ENCODE measurements at regions not wholly inside any gene's neighbourhood (a gene's known extent, or its start where the extent isn't known, plus 50 kb on each side); places are given as distances from the start of the nearest gene placed in this dataset.
A peak's percentile ranks its signal among the peaks of the same experiment; 100 is the strongest.

- Mint-ChIP-seq H3K4me1 (peaks cover 25% of the 10 kb centered on the region), H3K27ac (no peak overlapping the region), H3K36me3 (ENCODE audit: low read depth) (no peaks in the 10 kb centered on the region), H3K4me3 (no peak overlapping the region), H3K27me3 (peaks cover 54% of the 10 kb centered on the region), H3K9me3 (peaks cover 30% of the 10 kb centered on the region)
- intact Hi-C loops (cut with micrococcal nuclease) = no loop called here
- DNase-seq = no peak
Observed at GRCh38 chr2:145415151-145415550, 895.2 kb upstream of the ZEB2 start.

- no peak overlapping the region for H3K27ac Mint-ChIP-seq
- DNase-seq = no peak
- H3K9me3 Mint-ChIP-seq = peaks cover 33% of the 10 kb centered on the region
- H3K27me3 Mint-ChIP-seq = peaks cover 55% of the 10 kb centered on the region
- intact Hi-C loops (cut with micrococcal nuclease) = loop anchor here (5.0 kb wide), 1 partner anchor 156 kb away; no protein-coding TSS in a partner anchor
- no peak overlapping the region for H3K4me3 Mint-ChIP-seq
- H3K4me1 Mint-ChIP-seq = peaks cover 25% of the 10 kb centered on the region
- H3K36me3 Mint-ChIP-seq (ENCODE audit: low read depth) = no peaks in the 10 kb centered on the region
Observed at GRCh38 chr2:145413261-145414030, 893.5 kb upstream of the ZEB2 start.

GRCh38 chr2:145412155-145412554 is 892.2 kb upstream of the ZEB2 start:
- no peak for DNase-seq
- H3K36me3 Mint-ChIP-seq (ENCODE audit: low read depth) = no peaks in the 10 kb centered on the region
- intact Hi-C loops (cut with micrococcal nuclease) = loop anchor here (5.0 kb wide), 1 partner anchor 155 kb away; no protein-coding TSS in a partner anchor
- H3K4me1 Mint-ChIP-seq = peaks cover 25% of the 10 kb centered on the region
- H3K4me3 Mint-ChIP-seq = peak overlapping the region; percentile 31
- peaks cover 31% of the 10 kb centered on the region for H3K9me3 Mint-ChIP-seq
- no peak overlapping the region for H3K27ac Mint-ChIP-seq
- H3K27me3 Mint-ChIP-seq = peaks cover 59% of the 10 kb centered on the region

GRCh38 chr2:145411493-145411892 is 891.6 kb upstream of the ZEB2 start:
- Mint-ChIP-seq H3K27me3 (peaks cover 58% of the 10 kb centered on the region), H3K36me3 (ENCODE audit: low read depth) (no peaks in the 10 kb centered on the region), H3K27ac (peak overlapping the region; percentile 32), H3K9me3 (peaks cover 29% of the 10 kb centered on the region), H3K4me1 (peaks cover 25% of the 10 kb centered on the region), H3K4me3 (peak overlapping the region; percentile 31)
- intact Hi-C loops (cut with micrococcal nuclease) = loop anchor here (1.0 to 5.0 kb wide), 3 partner anchors 88 to 335 kb away; no protein-coding TSS in a partner anchor
- DNase-seq = peak; percentile 83

- no peak for DNase-seq
- intact Hi-C loops (cut with micrococcal nuclease) = loop anchor here (2.0 to 5.0 kb wide), 2 partner anchors 153 to 337 kb away; no protein-coding TSS in a partner anchor
- Mint-ChIP-seq H3K27ac (no peak overlapping the region), H3K36me3 (ENCODE audit: low read depth) (no peaks in the 10 kb centered on the region), H3K4me1 (peaks cover 25% of the 10 kb centered on the region), H3K9me3 (peaks cover 19% of the 10 kb centered on the region), H3K27me3 (peaks cover 54% of the 10 kb centered on the region), H3K4me3 (no peak overlapping the region)
Observed at GRCh38 chr2:145410086-145410485, 890.2 kb upstream of the ZEB2 start.

- DNase-seq = no peak
- H3K9me3 Mint-ChIP-seq = peaks cover 16% of the 10 kb centered on the region
- no peaks in the 10 kb centered on the region for H3K36me3 Mint-ChIP-seq (ENCODE audit: low read depth)
- no peak overlapping the region for H3K4me3 Mint-ChIP-seq
- intact Hi-C loops (cut with micrococcal nuclease) = no loop called here
- H3K27ac Mint-ChIP-seq = no peak overlapping the region
- H3K4me1 Mint-ChIP-seq = peaks cover 25% of the 10 kb centered on the region
- peaks cover 49% of the 10 kb centered on the region for H3K27me3 Mint-ChIP-seq
Observed at GRCh38 chr2:145408980-145409379, 889.1 kb upstream of the ZEB2 start.

- no peaks in the 10 kb centered on the region for H3K4me1 Mint-ChIP-seq
- peaks cover 24% of the 10 kb centered on the region for H3K27me3 Mint-ChIP-seq
- intact Hi-C loops (cut with micrococcal nuclease) = no loop called here
- H3K27ac Mint-ChIP-seq = no peak overlapping the region
- DNase-seq = no peak
- no peak overlapping the region for H3K4me3 Mint-ChIP-seq
- H3K36me3 Mint-ChIP-seq (ENCODE audit: low read depth) = no peaks in the 10 kb centered on the region
- H3K9me3 Mint-ChIP-seq = peaks cover 4% of the 10 kb centered on the region
Observed at GRCh38 chr2:145404690-145405089, 884.8 kb upstream of the ZEB2 start.

GRCh38 chr2:145402706-145403277 is 882.9 kb upstream of the ZEB2 start:
- Mint-ChIP-seq H3K9me3 (no peaks in the 10 kb centered on the region), H3K4me3 (no peak overlapping the region), H3K36me3 (ENCODE audit: low read depth) (no peaks in the 10 kb centered on the region), H3K4me1 (no peaks in the 10 kb centered on the region), H3K27me3 (peaks cover 21% of the 10 kb centered on the region), H3K27ac (no peak overlapping the region)
- no peak for DNase-seq
- intact Hi-C loops (cut with micrococcal nuclease) = no loop called here

GRCh38 chr2:145399131-145399530 is 879.2 kb upstream of the ZEB2 start:
- H3K36me3 Mint-ChIP-seq (ENCODE audit: low read depth) = no peaks in the 10 kb centered on the region
- no peak overlapping the region for H3K27ac Mint-ChIP-seq
- H3K27me3 Mint-ChIP-seq = peaks cover 7% of the 10 kb centered on the region
- no peaks in the 10 kb centered on the region for H3K9me3 Mint-ChIP-seq
- no peaks in the 10 kb centered on the region for H3K4me1 Mint-ChIP-seq
- no peak for DNase-seq
- intact Hi-C loops (cut with micrococcal nuclease) = no loop called here
- no peak overlapping the region for H3K4me3 Mint-ChIP-seq

- H3K4me3 Mint-ChIP-seq = no peak overlapping the region
- intact Hi-C loops (cut with micrococcal nuclease) = no loop called here
- H3K36me3 Mint-ChIP-seq (ENCODE audit: low read depth) = no peaks in the 10 kb centered on the region
- H3K9me3 Mint-ChIP-seq = no peaks in the 10 kb centered on the region
- H3K4me1 Mint-ChIP-seq = no peaks in the 10 kb centered on the region
- H3K27ac Mint-ChIP-seq = no peak overlapping the region
- DNase-seq = no peak
- H3K27me3 Mint-ChIP-seq = peaks cover 15% of the 10 kb centered on the region
Observed at GRCh38 chr2:145394181-145394580, 874.3 kb upstream of the ZEB2 start.

- Mint-ChIP-seq H3K4me3 (no peak overlapping the region), H3K27me3 (peaks cover 7% of the 10 kb centered on the region), H3K27ac (no peak overlapping the region), H3K36me3 (ENCODE audit: low read depth) (no peaks in the 10 kb centered on the region), H3K9me3 (no peaks in the 10 kb centered on the region), H3K4me1 (no peaks in the 10 kb centered on the region)
- no peak for DNase-seq
- intact Hi-C loops (cut with micrococcal nuclease) = no loop called here
Observed at GRCh38 chr2:145386973-145387372, 867.1 kb upstream of the ZEB2 start.

GRCh38 chr2:145383961-145384360 is 864.0 kb upstream of the ZEB2 start:
- Mint-ChIP-seq H3K27me3 (peaks cover 5% of the 10 kb centered on the region), H3K36me3 (ENCODE audit: low read depth) (no peaks in the 10 kb centered on the region), H3K27ac (no peak overlapping the region), H3K4me3 (no peak overlapping the region), H3K9me3 (no peaks in the 10 kb centered on the region), H3K4me1 (no peaks in the 10 kb centered on the region)
- no peak for DNase-seq
- intact Hi-C loops (cut with micrococcal nuclease) = no loop called here

- DNase-seq = no peak
- Mint-ChIP-seq H3K4me1 (no peaks in the 10 kb centered on the region), H3K36me3 (ENCODE audit: low read depth) (no peaks in the 10 kb centered on the region), H3K27ac (no peak overlapping the region), H3K4me3 (no peak overlapping the region), H3K27me3 (peaks cover 6% of the 10 kb centered on the region), H3K9me3 (no peaks in the 10 kb centered on the region)
- intact Hi-C loops (cut with micrococcal nuclease) = no loop called here
Observed at GRCh38 chr2:145380436-145381017, 860.6 kb upstream of the ZEB2 start.

- H3K4me3 Mint-ChIP-seq = no peak overlapping the region
- H3K27me3 Mint-ChIP-seq = peaks cover 7% of the 10 kb centered on the region
Observed at GRCh38 chr2:145379934-145380333, 860.0 kb upstream of the ZEB2 start.

More at GRCh38 chr2:145379934-145380333, 860.0 kb upstream of the ZEB2 start:
- DNase-seq = no peak
- Mint-ChIP-seq H3K36me3 (ENCODE audit: low read depth) (no peaks in the 10 kb centered on the region), H3K9me3 (no peaks in the 10 kb centered on the region), H3K4me1 (no peaks in the 10 kb centered on the region), H3K27ac (no peak overlapping the region)
- intact Hi-C loops (cut with micrococcal nuclease) = no loop called here
